OCI-LY7 (cell line): ENCODE measurements at regions not wholly inside any gene's neighbourhood (a gene's known extent, or its start where the extent isn't known, plus 50 kb on each side); places are given as distances from the start of the nearest gene placed in this dataset.
"Not testable (repeated sequence)": the region's sequence is repeated elsewhere in the genome, so short reads cannot be mapped to it uniquely, and the experiment has no call there.

Source experiments
- BruUV-seq: library from RNA; stranded (reverse); fragments of 400-500 nt; replicated peaks from 2 replicates; lab custom pipeline; 2021; lab: Mats Ljungman, UMichigan
- CTCF ChIA-PET: fragments of 300-600 bp; sonication (Branson Sonifier 250); formaldehyde crosslinking; loops from one replicate; lab custom pipeline; 2022; ENCODE audit warnings: antibody characterized with exemption; ENCODE audit not compliant: unreplicated experiment; lab: Charles Lee
- POLR2A ChIA-PET: fragments of 300-600 bp; sonication (Branson Sonifier 250); formaldehyde crosslinking; loops from one replicate; lab custom pipeline; 2022; ENCODE audit warnings: antibody characterized with exemption; lab: Charles Lee
- DNase-seq: peaks from one replicate; pipeline ENCODE4 v3.0.0-alpha.2; 2015; ENCODE audit warnings: low spot score
- H2AFZ ChIP-seq: fragments of 200-600 bp; sonication (generic), shearing (Covaris generic); 2 replicates; pipeline ENCODE4 v1.6.1; 2014; ENCODE audit warnings: mild to moderate bottlenecking, antibody characterized with exemption, low read length, moderate library complexity
- H3K27ac ChIP-seq: fragments of 200-600 bp; sonication (generic); 2 replicates; pipeline ENCODE4 v1.5.1; 2014; ENCODE audit warnings: mixed run types, low read depth, mild to moderate bottlenecking, moderate library complexity, low read length, inconsistent platforms; ENCODE audit not compliant: poor library complexity, severe bottlenecking
- H3K36me3 ChIP-seq: fragments of 200-600 bp; sonication (generic); 2 replicates; pipeline ENCODE4 v1.6.1; 2014; ENCODE audit warnings: mild to moderate bottlenecking, antibody characterized with exemption, low read length, moderate library complexity, mixed read lengths; ENCODE audit not compliant: insufficient read depth
- H3K4me1 ChIP-seq: fragments of 200-600 bp; sonication (generic); 2 replicates; pipeline ENCODE4 v1.5.1; 2014; ENCODE audit warnings: mild to moderate bottlenecking, low read length; ENCODE audit not compliant: insufficient read depth, poor library complexity, severe bottlenecking
- H3K4me2 ChIP-seq: fragments of 200-600 bp; sonication (generic); 2 replicates; pipeline ENCODE4 v1.6.1; 2014; ENCODE audit warnings: mild to moderate bottlenecking, low read length
- H3K4me3 ChIP-seq: fragments of 200-600 bp; sonication (generic); 2 replicates; pipeline ENCODE4 v1.5.1; 2014; ENCODE audit warnings: mild to moderate bottlenecking, low read depth, low read length; ENCODE audit not compliant: poor library complexity, severe bottlenecking
- H3K79me2 ChIP-seq: fragments of 200-600 bp; sonication (generic); 2 replicates; pipeline ENCODE4 v1.6.1; 2016; ENCODE audit warnings: low read depth, mild to moderate bottlenecking, low read length, moderate library complexity, mixed read lengths; ENCODE audit not compliant: insufficient read depth
- H3K9me2 ChIP-seq: fragments of 200-600 bp; sonication (generic); 2 replicates; pipeline ENCODE4 v1.6.1; 2016; ENCODE audit warnings: mild to moderate bottlenecking, low read length, mixed read lengths; ENCODE audit not compliant: insufficient read depth
- H3K9me3 ChIP-seq: fragments of 200-600 bp; sonication (generic); 2 replicates; pipeline ENCODE4 v1.6.1; 2014; ENCODE audit warnings: mild to moderate bottlenecking, mixed run types, low read length, mixed read lengths
- H4K20me1 ChIP-seq: fragments of 200-600 bp; sonication (generic); 2 replicates; pipeline ENCODE4 v1.6.1; 2014; ENCODE audit warnings: mild to moderate bottlenecking, antibody characterized with exemption, low read length, moderate library complexity, mixed read lengths; ENCODE audit not compliant: insufficient read depth
- EZH2phosphoT487 ChIP-seq: fragments of 200-600 bp; sonication (generic); IDR thresholded peaks from 2 replicates; pipeline ENCODE4 v1.6.1; 2018; ENCODE audit warnings: low read depth, borderline replicate concordance, mild to moderate bottlenecking, mixed run types, antibody characterized with exemption, low read length, moderate library complexity, mixed read lengths
- intact Hi-C: fragments of 100-400 bp; cut with micrococcal nuclease; formaldehyde crosslinking; loops from one replicate; pipeline ENCODE4 v1.10.0; 2022; ENCODE audit not compliant: unreplicated experiment
- TF ChIP-seq, protein P1 (sequence below): fragments of 200-600 bp; sonication (generic); conservative IDR thresholded peaks from 2 replicates; pipeline ENCODE4 v1.5.1; 2014; ENCODE audit warnings: mild to moderate bottlenecking, antibody characterized with exemption, low read length, moderate library complexity, mixed read lengths

DNA sequence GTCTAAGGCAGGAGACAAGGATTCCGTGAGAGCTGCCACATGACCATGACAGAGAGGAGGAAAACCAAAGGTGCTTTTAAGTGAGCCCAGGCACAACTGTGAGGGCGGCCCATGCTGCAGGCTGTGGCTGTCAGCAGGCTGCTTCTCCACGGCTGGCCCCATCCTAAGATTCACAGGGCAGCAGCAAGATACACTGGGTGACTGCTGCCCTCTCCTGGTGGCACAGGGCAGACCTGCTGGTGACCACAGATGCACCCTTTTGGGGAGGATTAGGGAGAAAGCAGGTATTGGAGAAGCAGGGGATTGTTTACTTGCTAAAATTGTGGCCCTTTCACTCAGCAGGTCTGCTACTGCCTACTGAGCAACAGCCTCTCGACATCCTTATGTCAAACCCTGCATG lies 125.4 kb upstream of the ALDH3B2 start:
- peaks cover 14% of the 10 kb centered on the region for H3K4me1 ChIP-seq
- H3K9me3 ChIP-seq, H4K20me1 ChIP-seq, H3K4me2 ChIP-seq, H3K9me2 ChIP-seq, CTCF ChIA-PET, H3K27ac ChIP-seq, H3K36me3 ChIP-seq, POLR2A ChIA-PET, DNase-seq, BruUV-seq, H2AFZ ChIP-seq, H3K4me3 ChIP-seq, H3K79me2 ChIP-seq: not testable (repeated sequence)
- TF ChIP-seq, protein P1, sequence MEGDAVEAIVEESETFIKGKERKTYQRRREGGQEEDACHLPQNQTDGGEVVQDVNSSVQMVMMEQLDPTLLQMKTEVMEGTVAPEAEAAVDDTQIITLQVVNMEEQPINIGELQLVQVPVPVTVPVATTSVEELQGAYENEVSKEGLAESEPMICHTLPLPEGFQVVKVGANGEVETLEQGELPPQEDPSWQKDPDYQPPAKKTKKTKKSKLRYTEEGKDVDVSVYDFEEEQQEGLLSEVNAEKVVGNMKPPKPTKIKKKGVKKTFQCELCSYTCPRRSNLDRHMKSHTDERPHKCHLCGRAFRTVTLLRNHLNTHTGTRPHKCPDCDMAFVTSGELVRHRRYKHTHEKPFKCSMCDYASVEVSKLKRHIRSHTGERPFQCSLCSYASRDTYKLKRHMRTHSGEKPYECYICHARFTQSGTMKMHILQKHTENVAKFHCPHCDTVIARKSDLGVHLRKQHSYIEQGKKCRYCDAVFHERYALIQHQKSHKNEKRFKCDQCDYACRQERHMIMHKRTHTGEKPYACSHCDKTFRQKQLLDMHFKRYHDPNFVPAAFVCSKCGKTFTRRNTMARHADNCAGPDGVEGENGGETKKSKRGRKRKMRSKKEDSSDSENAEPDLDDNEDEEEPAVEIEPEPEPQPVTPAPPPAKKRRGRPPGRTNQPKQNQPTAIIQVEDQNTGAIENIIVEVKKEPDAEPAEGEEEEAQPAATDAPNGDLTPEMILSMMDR, result peak; percentile 69
- intact Hi-C loops, result loop anchor here (5.0 kb wide), 1 partner anchor 223 kb away; no protein-coding TSS in a partner anchor

DNA sequence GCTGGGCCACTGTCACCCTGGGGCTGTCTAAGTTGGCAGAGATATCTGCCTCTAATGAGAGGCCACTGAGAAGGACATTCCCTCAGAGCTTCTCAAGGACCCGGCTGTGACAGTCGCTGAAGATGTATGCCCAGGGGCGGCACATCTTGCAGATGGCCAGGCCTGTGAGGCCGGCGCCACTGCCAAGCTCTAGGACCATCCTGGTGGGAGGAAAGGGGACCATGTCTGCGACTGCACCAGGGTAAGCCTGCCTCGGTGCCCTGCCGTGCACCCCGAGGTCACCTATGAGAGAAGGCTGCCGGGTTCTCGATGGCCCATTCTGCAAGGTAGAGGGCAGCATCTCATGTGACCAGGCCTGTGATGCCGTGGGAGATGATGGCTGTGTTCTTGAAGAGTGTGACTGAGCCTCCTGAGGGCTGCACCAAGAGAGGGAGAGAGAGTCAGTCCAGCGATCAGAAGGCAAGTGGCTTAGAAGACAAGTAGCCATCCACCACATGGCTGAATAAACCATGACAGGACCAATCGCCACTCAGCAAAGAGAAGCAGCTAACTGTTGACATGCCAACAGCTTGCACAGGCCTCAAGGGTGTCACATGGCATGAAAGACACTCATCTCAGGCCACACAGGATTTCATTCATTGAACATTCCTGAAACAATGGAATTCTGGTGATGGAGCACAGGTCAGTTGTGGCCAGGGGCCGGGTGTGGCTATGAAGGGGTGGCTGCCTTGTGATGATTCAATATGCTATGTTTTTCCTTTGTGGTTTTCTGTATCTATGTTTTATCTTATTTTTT lies 123.5 kb upstream of the ALDH3B2 start:
- H2AFZ ChIP-seq, CTCF ChIA-PET, H3K27ac ChIP-seq, H4K20me1 ChIP-seq, H3K9me2 ChIP-seq, H3K79me2 ChIP-seq, H3K4me1 ChIP-seq, H3K4me3 ChIP-seq, DNase-seq, POLR2A ChIA-PET, H3K9me3 ChIP-seq, H3K4me2 ChIP-seq, H3K36me3 ChIP-seq, intact Hi-C loops, BruUV-seq: not testable (repeated sequence)

GRCh38 chr11:67795746-67796145 lies 121.3 kb upstream of the ALDH3B2 start:
- H2AFZ ChIP-seq, result no peak overlapping the region
- no peak for DNase-seq
- intact Hi-C loops, result no loop called here
- no peaks in the 10 kb centered on the region for H3K9me2 ChIP-seq
- no peaks in the 10 kb centered on the region for H3K36me3 ChIP-seq
- no peak overlapping the region for H3K4me3 ChIP-seq
- no peak for TF ChIP-seq EZH2phosphoT487
- POLR2A ChIA-PET, result no interaction called here
- CTCF ChIA-PET, result no interaction called here
- H4K20me1 ChIP-seq, result no peaks in the 10 kb centered on the region
- no peaks in the 10 kb centered on the region for H3K79me2 ChIP-seq
- no peak overlapping the region for H3K4me2 ChIP-seq
- no TSS peak for BruUV-seq
- H3K4me1 ChIP-seq, result peaks cover 12% of the 10 kb centered on the region
- no peaks in the 10 kb centered on the region for H3K9me3 ChIP-seq
- no peak overlapping the region for H3K27ac ChIP-seq

DNA sequence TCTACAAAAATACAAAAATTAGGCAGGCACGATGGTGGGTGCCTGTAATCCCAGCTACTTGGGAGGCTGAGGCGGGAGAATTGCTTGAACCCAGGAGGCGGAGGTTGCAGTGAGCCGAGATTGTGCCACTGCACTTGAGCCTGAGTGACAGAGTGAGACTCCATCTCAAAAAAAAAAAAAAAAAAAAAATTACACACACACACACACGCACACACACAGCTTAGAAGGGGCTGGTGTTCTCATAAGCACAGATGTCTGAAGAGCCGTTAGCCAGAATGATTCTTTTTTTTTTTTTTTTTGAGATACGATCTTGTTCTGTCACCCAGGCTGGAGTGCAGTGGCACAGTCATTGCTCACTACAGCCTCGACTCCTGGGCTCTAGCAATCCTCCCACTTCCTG lies 119.3 kb upstream of the ALDH3B2 start:
- BruUV-seq, POLR2A ChIA-PET: not testable (repeated sequence)

More for the DNA sequence above, 119.3 kb upstream of the ALDH3B2 start:
- DNase-seq, H3K36me3 ChIP-seq, H3K4me2 ChIP-seq, CTCF ChIA-PET, H3K27ac ChIP-seq, H4K20me1 ChIP-seq, H3K9me3 ChIP-seq, H2AFZ ChIP-seq, H3K4me3 ChIP-seq, H3K9me2 ChIP-seq, H3K79me2 ChIP-seq: not testable (repeated sequence)
- intact Hi-C loops, result loop anchor here (5.0 kb wide), 1 partner anchor 166 kb away; the partner anchor contains the start of gene NUDT8
- peaks cover 12% of the 10 kb centered on the region for H3K4me1 ChIP-seq
